MG63 (cell line): ENCODE measurements at regions not wholly inside any gene's neighbourhood (a gene's known extent, or its start where the extent isn't known, plus 50 kb on each side); places are given as distances from the start of the nearest gene placed in this dataset.

Experiments used
- DNase-seq: peaks from one replicate; pipeline ENCODE4 v3.0.0-alpha.2; 2020
- H3K27me3 ChIP-seq: fragments of 250-450 bp; sonication (Bioruptor Pico); 2 replicates; pipeline ENCODE4 v1.5.1; 2020; ENCODE audit warnings: mild to moderate bottlenecking, moderate library complexity
- H3K36me3 ChIP-seq: fragments of 250-450 bp; sonication (Bioruptor Pico); 2 replicates; pipeline ENCODE4 v1.5.1; 2020; ENCODE audit warnings: mild to moderate bottlenecking, moderate library complexity
- H3K4me3 ChIP-seq: fragments of 250-450 bp; sonication (Bioruptor Pico); 2 replicates; pipeline ENCODE4 v1.5.1; 2020; ENCODE audit warnings: mild to moderate bottlenecking, moderate library complexity
- H3K9me3 ChIP-seq: fragments of 250-450 bp; sonication (Bioruptor Pico); 2 replicates; pipeline ENCODE4 v1.5.1; 2020; ENCODE audit warnings: mild to moderate bottlenecking, moderate library complexity

DNA sequence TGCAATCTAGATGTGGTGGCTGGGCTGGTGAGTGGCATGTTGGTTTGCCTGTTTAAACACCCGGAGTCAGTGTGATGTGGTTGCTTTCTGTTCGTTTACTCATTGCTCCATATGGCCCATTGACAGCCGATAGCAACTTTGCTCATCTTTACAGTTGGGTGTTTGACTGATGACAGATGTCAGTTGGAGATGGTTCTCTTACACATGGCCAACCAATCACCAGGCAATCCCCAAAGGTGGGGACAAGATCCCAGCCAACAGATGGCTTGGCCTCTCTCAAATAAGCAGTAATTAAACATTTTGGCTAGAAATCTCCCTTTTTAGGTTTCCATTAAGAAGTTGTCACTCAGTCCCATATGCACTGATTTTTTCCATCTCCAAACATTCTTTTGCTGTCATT is 497.1 kb upstream of the ARGLU1 start:
- Histone ChIP-seq H3K27me3 (no peaks in the 10 kb centered on the region), H3K4me3 (no peak overlapping the region), H3K9me3 (no peaks in the 10 kb centered on the region), H3K36me3 (no peaks in the 10 kb centered on the region)
- no peak for DNase-seq

DNA sequence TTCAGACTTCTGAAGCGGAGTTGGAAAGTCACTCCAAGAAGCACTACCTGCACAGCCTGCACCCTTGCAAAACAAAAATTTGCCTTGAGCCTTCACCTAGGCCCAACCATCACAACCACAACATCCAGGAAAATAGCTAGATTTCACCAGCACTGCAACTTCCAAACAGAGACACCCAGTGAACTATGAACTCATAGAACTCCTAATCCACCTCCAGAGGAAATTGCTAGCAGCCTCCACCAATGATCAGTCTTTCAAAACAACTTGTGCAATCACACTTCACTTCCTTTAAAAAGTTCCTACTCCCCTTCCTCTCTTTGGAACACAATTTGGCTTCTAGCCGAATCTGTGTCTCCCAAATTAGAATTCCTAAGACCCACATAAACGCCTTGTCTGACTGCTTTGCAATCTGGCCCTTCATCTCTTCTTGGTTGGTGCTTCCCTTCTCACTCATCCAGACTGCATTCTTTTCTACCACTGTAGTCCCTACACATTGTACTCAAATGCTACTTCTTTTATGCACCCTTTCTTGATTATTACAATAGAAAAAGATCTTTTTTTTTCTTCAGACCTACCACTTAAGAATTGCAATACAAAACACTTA is 489.2 kb upstream of the ARGLU1 start:
- Histone ChIP-seq H3K9me3 (no peaks in the 10 kb centered on the region), H3K4me3 (no peak overlapping the region), H3K27me3 (no peaks in the 10 kb centered on the region), H3K36me3 (no peaks in the 10 kb centered on the region)
- DNase-seq, result no peak

GRCh38 chr13:107043021-107043956 is 475.4 kb upstream of the ARGLU1 start:
- Histone ChIP-seq H3K36me3 (no peaks in the 10 kb centered on the region), H3K4me3 (no peak overlapping the region), H3K27me3 (no peaks in the 10 kb centered on the region), H3K9me3 (peaks cover 4% of the 10 kb centered on the region; the same call in 1 of the 2 replicates)
- DNase-seq, result peak; percentile 84

DNA sequence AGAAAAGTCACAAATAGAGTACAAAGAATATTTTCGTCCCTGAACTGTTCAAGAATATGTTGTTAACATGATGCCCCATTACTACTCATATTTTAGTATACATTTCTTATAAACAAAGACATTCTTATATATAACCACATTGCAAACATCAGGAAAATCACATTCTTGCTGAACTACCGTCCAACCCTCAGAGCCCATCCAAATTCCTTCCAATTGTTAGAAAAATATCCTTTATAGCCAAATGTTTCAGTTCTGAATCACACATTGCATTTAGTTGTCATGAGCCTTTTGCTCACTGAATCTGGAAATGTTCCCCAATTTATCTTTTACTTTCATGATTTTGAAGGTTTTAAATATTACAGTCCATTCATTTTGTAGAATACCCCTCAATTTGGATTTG is 467.8 kb upstream of the ARGLU1 start:
- no peak overlapping the region for H3K4me3 ChIP-seq
- peak; percentile 26 for DNase-seq
- H3K27me3 ChIP-seq, result no peaks in the 10 kb centered on the region
- H3K9me3 ChIP-seq, result peaks cover 3% of the 10 kb centered on the region; the same call in 1 of the 2 replicates
- no peaks in the 10 kb centered on the region for H3K36me3 ChIP-seq

GRCh38 chr13:107035186-107035585 is 467.2 kb upstream of the ARGLU1 start:
- Histone ChIP-seq H3K36me3 (no peaks in the 10 kb centered on the region), H3K4me3 (no peak overlapping the region), H3K9me3 (peaks cover 2% of the 10 kb centered on the region; the same call in 1 of the 2 replicates), H3K27me3 (no peaks in the 10 kb centered on the region)
- DNase-seq, result peak; percentile 7

- no peak for DNase-seq
- Histone ChIP-seq H3K9me3 (peaks cover 2% of the 10 kb centered on the region; the same call in 1 of the 2 replicates), H3K27me3 (no peaks in the 10 kb centered on the region), H3K36me3 (no peaks in the 10 kb centered on the region), H3K4me3 (no peak overlapping the region)
Measured at GRCh38 chr13:107034236-107034872, 466.4 kb upstream of the ARGLU1 start.

GRCh38 chr13:107031716-107032115 is 463.8 kb upstream of the ARGLU1 start:
- Histone ChIP-seq H3K36me3 (no peaks in the 10 kb centered on the region), H3K27me3 (no peaks in the 10 kb centered on the region), H3K4me3 (no peak overlapping the region), H3K9me3 (peaks cover 2% of the 10 kb centered on the region; the same call in 1 of the 2 replicates)
- no peak for DNase-seq

DNA sequence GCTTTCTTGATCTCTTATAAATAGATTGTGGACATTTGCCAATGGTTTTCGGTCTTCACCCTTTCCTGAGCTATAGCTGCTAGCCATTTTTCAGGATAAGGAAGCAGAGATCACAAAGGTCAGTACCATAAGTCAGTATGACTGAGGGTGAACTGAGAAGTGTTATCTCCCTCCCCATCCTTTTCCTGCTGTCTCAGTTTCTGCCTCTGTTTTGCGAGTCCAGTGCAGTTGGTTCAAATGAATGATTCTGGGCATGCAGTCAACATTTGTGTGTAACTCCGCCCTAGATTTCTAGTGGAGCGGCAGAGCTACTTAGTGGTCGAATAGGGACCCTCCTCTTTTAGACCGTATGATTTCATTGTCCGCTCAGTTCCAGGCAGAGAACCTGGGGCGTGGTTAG is 460.8 kb upstream of the ARGLU1 start:
- Histone ChIP-seq H3K9me3 (no peaks in the 10 kb centered on the region), H3K27me3 (no peaks in the 10 kb centered on the region), H3K4me3 (no peak overlapping the region), H3K36me3 (no peaks in the 10 kb centered on the region)
- DNase-seq, result no peak

GRCh38 chr13:107025991-107026390 is 458.1 kb upstream of the ARGLU1 start:
- Histone ChIP-seq H3K9me3 (no peaks in the 10 kb centered on the region), H3K4me3 (no peak overlapping the region), H3K27me3 (no peaks in the 10 kb centered on the region), H3K36me3 (no peaks in the 10 kb centered on the region)
- peak; percentile 61 for DNase-seq

GRCh38 chr13:107023335-107023734 is 455.4 kb upstream of the ARGLU1 start:
- H3K27me3 ChIP-seq, result no peaks in the 10 kb centered on the region
- no peaks in the 10 kb centered on the region for H3K36me3 ChIP-seq
- H3K9me3 ChIP-seq, result no peaks in the 10 kb centered on the region
- no peak overlapping the region for H3K4me3 ChIP-seq
- DNase-seq, result no peak

GRCh38 chr13:107020393-107020792 is 452.5 kb upstream of the ARGLU1 start:
- Histone ChIP-seq H3K4me3 (no peak overlapping the region), H3K27me3 (no peaks in the 10 kb centered on the region), H3K9me3 (no peaks in the 10 kb centered on the region), H3K36me3 (no peaks in the 10 kb centered on the region)
- DNase-seq, result no peak

DNA sequence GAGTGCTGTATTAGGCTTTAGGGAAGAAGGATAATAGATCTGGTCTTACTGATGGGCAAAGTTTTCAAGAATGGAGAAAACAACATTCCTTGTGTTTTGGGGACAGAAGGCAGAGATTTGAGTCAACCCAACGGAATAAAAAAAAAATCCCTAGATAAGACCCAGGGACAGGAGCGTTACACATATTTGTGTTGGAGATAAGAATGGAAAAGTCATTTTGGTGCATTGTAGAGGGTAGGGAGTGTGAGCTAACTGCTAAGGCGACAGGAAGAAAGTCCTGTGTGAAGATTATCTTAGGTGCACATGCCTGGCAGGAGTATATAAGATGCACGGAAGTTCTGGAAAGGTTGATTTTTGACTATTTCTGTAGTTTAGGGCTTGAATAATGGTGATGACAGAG is 450.3 kb upstream of the ARGLU1 start:
- no peak for DNase-seq
- Histone ChIP-seq H3K9me3 (no peaks in the 10 kb centered on the region), H3K4me3 (no peak overlapping the region), H3K36me3 (no peaks in the 10 kb centered on the region), H3K27me3 (no peaks in the 10 kb centered on the region)

GRCh38 chr13:107006661-107007060 is 438.7 kb upstream of the ARGLU1 start:
- Histone ChIP-seq H3K27me3 (no peaks in the 10 kb centered on the region), H3K36me3 (no peaks in the 10 kb centered on the region), H3K4me3 (no peak overlapping the region), H3K9me3 (no peaks in the 10 kb centered on the region)
- no peak for DNase-seq

- Histone ChIP-seq H3K36me3 (no peaks in the 10 kb centered on the region), H3K27me3 (no peaks in the 10 kb centered on the region), H3K4me3 (no peak overlapping the region), H3K9me3 (no peaks in the 10 kb centered on the region)
- DNase-seq, result no peak
Measured at GRCh38 chr13:107005577-107005976, 437.6 kb upstream of the ARGLU1 start.

DNA sequence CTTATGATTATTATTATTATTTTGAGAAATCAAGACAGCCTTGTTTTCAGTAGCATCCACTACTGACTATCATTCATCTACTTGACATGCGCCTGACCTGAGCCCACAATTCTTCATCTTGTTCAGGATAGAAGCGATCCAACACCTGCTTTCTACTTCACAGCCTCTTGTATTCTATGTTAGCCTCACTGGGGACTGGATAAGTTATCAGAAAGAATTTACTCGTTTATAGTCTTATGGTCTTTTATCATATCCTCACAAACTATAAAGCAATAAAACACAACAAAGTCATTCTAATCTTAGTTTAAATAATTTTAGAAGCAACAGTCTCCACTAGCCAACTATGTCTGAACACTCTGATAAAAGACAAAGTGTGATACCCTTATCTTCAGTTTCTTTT is 436.0 kb upstream of the ARGLU1 start:
- H3K36me3 ChIP-seq, result no peaks in the 10 kb centered on the region
- H3K9me3 ChIP-seq, result no peaks in the 10 kb centered on the region
- no peaks in the 10 kb centered on the region for H3K27me3 ChIP-seq
- no peak overlapping the region for H3K4me3 ChIP-seq
- DNase-seq, result no peak

- H3K27me3 ChIP-seq, result no peaks in the 10 kb centered on the region
- no peak overlapping the region for H3K4me3 ChIP-seq
- DNase-seq, result no peak
Measured at GRCh38 chr13:106998664-106999063, 430.7 kb upstream of the ARGLU1 start.

DNA sequence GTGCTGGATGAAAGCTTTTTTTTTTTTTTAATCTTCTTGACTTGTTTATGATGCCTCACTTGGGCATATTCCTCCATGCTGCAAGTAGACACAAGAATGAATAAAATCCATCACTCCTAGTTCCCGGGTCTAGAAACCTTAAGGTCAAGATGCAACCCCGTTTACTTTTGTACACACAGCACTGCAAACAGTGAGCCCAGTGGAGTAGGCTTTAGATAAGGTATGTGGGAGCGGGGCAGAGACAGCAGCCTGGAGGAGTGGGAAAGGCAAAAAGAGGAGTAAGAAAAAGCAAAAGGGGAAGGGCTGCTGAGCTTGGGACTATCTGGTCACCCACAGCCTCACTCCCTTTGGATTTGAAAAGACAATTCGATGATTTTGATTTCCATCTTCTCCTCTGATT is 429.8 kb upstream of the ARGLU1 start:
- Histone ChIP-seq H3K36me3 (no peaks in the 10 kb centered on the region), H3K4me3 (no peak overlapping the region), H3K27me3 (no peaks in the 10 kb centered on the region), H3K9me3 (no peaks in the 10 kb centered on the region; the same call in 1 of the 2 replicates)
- no peak for DNase-seq

More at GRCh38 chr13:106998664-106999063, 430.7 kb upstream of the ARGLU1 start:
- H3K36me3 ChIP-seq, result no peaks in the 10 kb centered on the region
- no peaks in the 10 kb centered on the region; the same call in 1 of the 2 replicates for H3K9me3 ChIP-seq
